ENCODE measurements at regions not wholly inside any gene's neighbourhood (a gene's known extent, or its start where the extent isn't known, plus 50 kb on each side); places are given as distances from the start of the nearest gene placed in this dataset.
A peak's percentile ranks its signal among the peaks of the same experiment; 100 is the strongest.
"Not testable (repeated sequence)": the region's sequence is repeated elsewhere in the genome, so short reads cannot be mapped to it uniquely, and the experiment has no call there.

- not testable (repeated sequence) for H3K4me1 ChIP-seq (ENCODE audit: low read length)
These were observed 194.3 kb upstream of the PZP start for GRCh38 chr12:9402432-9403040.

GRCh38 chr12:9396367-9396766 is 188.2 kb upstream of the PZP start:
- not testable (repeated sequence) for DNase-seq; H3K36me3 ChIP-seq (ENCODE audit: insufficient read depth, low read length)

More at GRCh38 chr12:9402432-9403040, 194.3 kb upstream of the PZP start:
- not testable (repeated sequence) for H3K4me3 ChIP-seq (ENCODE audit: low read length); H4K20me1 ChIP-seq (ENCODE audit: insufficient read depth, low read depth, low read length); H3K79me2 ChIP-seq (ENCODE audit: low read length); H2AFZ ChIP-seq (ENCODE audit: low read length); H3K9me2 ChIP-seq (replicated peaks; ENCODE audit: insufficient read depth, low read length); H3K27me3 ChIP-seq (ENCODE audit: low read length); DNase-seq; H3K27ac ChIP-seq (ENCODE audit: low read length); H3K36me3 ChIP-seq (ENCODE audit: insufficient read depth, low read length); H3K4me2 ChIP-seq (ENCODE audit: low read depth, low read length, poor library complexity, severe bottlenecking); H3K9ac ChIP-seq (ENCODE audit: low read length); H3K9me3 ChIP-seq (ENCODE audit: low read length)

GRCh38 chr12:9395220-9395619 is 187.0 kb upstream of the PZP start:
- not testable (repeated sequence) for H3K4me3 ChIP-seq (ENCODE audit: low read length); H3K27me3 ChIP-seq (ENCODE audit: low read length)

More at GRCh38 chr12:9396367-9396766, 188.2 kb upstream of the PZP start:
- H3K4me2 ChIP-seq (ENCODE audit: low read depth, low read length, poor library complexity, severe bottlenecking); H4K20me1 ChIP-seq (ENCODE audit: insufficient read depth, low read depth, low read length); H3K9ac ChIP-seq (ENCODE audit: low read length); H3K79me2 ChIP-seq (ENCODE audit: low read length); H3K9me3 ChIP-seq (ENCODE audit: low read length); H3K27ac ChIP-seq (ENCODE audit: low read length); H3K27me3 ChIP-seq (ENCODE audit: low read length); H2AFZ ChIP-seq (ENCODE audit: low read length); H3K9me2 ChIP-seq (replicated peaks; ENCODE audit: insufficient read depth, low read length); H3K4me1 ChIP-seq (ENCODE audit: low read length); H3K4me3 ChIP-seq (ENCODE audit: low read length): not testable (repeated sequence)

GRCh38 chr12:9392842-9393241 is 184.6 kb upstream of the PZP start:
- no peaks in the 10 kb centered on the region for H3K9me2 ChIP-seq (replicated peaks; ENCODE audit: insufficient read depth, low read length)
- no peak for DNase-seq
- peaks cover 15% of the 10 kb centered on the region for H3K4me1 ChIP-seq (ENCODE audit: low read length)
- H3K27ac ChIP-seq (ENCODE audit: low read length): no peak overlapping the region
- H3K36me3 ChIP-seq (ENCODE audit: insufficient read depth, low read length): no peaks in the 10 kb centered on the region
- no peaks in the 10 kb centered on the region for H3K27me3 ChIP-seq (ENCODE audit: low read length)
- H3K9ac ChIP-seq (ENCODE audit: low read length): no peak overlapping the region
- H3K4me3 ChIP-seq (ENCODE audit: low read length): no peak overlapping the region
- H4K20me1 ChIP-seq (ENCODE audit: insufficient read depth, low read depth, low read length): no peaks in the 10 kb centered on the region
- no peaks in the 10 kb centered on the region for H3K9me3 ChIP-seq (ENCODE audit: low read length)
- no peak overlapping the region for H2AFZ ChIP-seq (ENCODE audit: low read length)
- H3K79me2 ChIP-seq (ENCODE audit: low read length): no peaks in the 10 kb centered on the region
- no peak overlapping the region for H3K4me2 ChIP-seq (ENCODE audit: low read depth, low read length, poor library complexity, severe bottlenecking)

More at GRCh38 chr12:9395220-9395619, 187.0 kb upstream of the PZP start:
- not testable (repeated sequence) for H3K9ac ChIP-seq (ENCODE audit: low read length); H3K79me2 ChIP-seq (ENCODE audit: low read length); H3K4me2 ChIP-seq (ENCODE audit: low read depth, low read length, poor library complexity, severe bottlenecking); DNase-seq; H4K20me1 ChIP-seq (ENCODE audit: insufficient read depth, low read depth, low read length); H3K9me2 ChIP-seq (replicated peaks; ENCODE audit: insufficient read depth, low read length); H3K27ac ChIP-seq (ENCODE audit: low read length); H3K36me3 ChIP-seq (ENCODE audit: insufficient read depth, low read length); H2AFZ ChIP-seq (ENCODE audit: low read length); H3K4me1 ChIP-seq (ENCODE audit: low read length); H3K9me3 ChIP-seq (ENCODE audit: low read length)

- H3K79me2 ChIP-seq (ENCODE audit: low read length): no peaks in the 10 kb centered on the region
- H3K9me3 ChIP-seq (ENCODE audit: low read length): no peaks in the 10 kb centered on the region
- no peaks in the 10 kb centered on the region for H3K36me3 ChIP-seq (ENCODE audit: insufficient read depth, low read length)
- no peak overlapping the region for H3K4me3 ChIP-seq (ENCODE audit: low read length)
- no peaks in the 10 kb centered on the region for H3K9me2 ChIP-seq (replicated peaks; ENCODE audit: insufficient read depth, low read length)
- no peak overlapping the region for H3K27ac ChIP-seq (ENCODE audit: low read length)
- DNase-seq: no peak
- H3K9ac ChIP-seq (ENCODE audit: low read length): no peak overlapping the region
- H3K27me3 ChIP-seq (ENCODE audit: low read length): no peaks in the 10 kb centered on the region
- peaks cover 18% of the 10 kb centered on the region for H3K4me1 ChIP-seq (ENCODE audit: low read length)
- no peak overlapping the region for H3K4me2 ChIP-seq (ENCODE audit: low read depth, low read length, poor library complexity, severe bottlenecking)
- H4K20me1 ChIP-seq (ENCODE audit: insufficient read depth, low read depth, low read length): no peaks in the 10 kb centered on the region
- H2AFZ ChIP-seq (ENCODE audit: low read length): no peak overlapping the region
These were observed 183.6 kb upstream of the PZP start for GRCh38 chr12:9391815-9392214.

- no peak overlapping the region for H3K9ac ChIP-seq (ENCODE audit: low read length)
- no peaks in the 10 kb centered on the region for H3K79me2 ChIP-seq (ENCODE audit: low read length)
- H4K20me1 ChIP-seq (ENCODE audit: insufficient read depth, low read depth, low read length): no peaks in the 10 kb centered on the region
- no peak for DNase-seq
- H3K27ac ChIP-seq (ENCODE audit: low read length): no peak overlapping the region
- H3K9me2 ChIP-seq (replicated peaks; ENCODE audit: insufficient read depth, low read length): no peaks in the 10 kb centered on the region
- H3K4me3 ChIP-seq (ENCODE audit: low read length): no peak overlapping the region
- H3K27me3 ChIP-seq (ENCODE audit: low read length): no peaks in the 10 kb centered on the region
- no peak overlapping the region for H2AFZ ChIP-seq (ENCODE audit: low read length)
- no peaks in the 10 kb centered on the region for H3K36me3 ChIP-seq (ENCODE audit: insufficient read depth, low read length)
- H3K4me2 ChIP-seq (ENCODE audit: low read depth, low read length, poor library complexity, severe bottlenecking): no peak overlapping the region
- peaks cover 18% of the 10 kb centered on the region for H3K4me1 ChIP-seq (ENCODE audit: low read length)
- H3K9me3 ChIP-seq (ENCODE audit: low read length): no peaks in the 10 kb centered on the region
These were observed 182.6 kb upstream of the PZP start for GRCh38 chr12:9390761-9391160.

- Histone ChIP-seq H3K27me3 (ENCODE audit: low read length) (no peaks in the 10 kb centered on the region), H3K4me3 (ENCODE audit: low read length) (no peak overlapping the region), H2AFZ (ENCODE audit: low read length) (no peak overlapping the region), H3K9ac (ENCODE audit: low read length) (no peak overlapping the region), H3K9me3 (ENCODE audit: low read length) (no peaks in the 10 kb centered on the region), H3K4me1 (ENCODE audit: low read length) (peaks cover 18% of the 10 kb centered on the region), H3K9me2 (replicated peaks; ENCODE audit: insufficient read depth, low read length) (no peaks in the 10 kb centered on the region), H3K27ac (ENCODE audit: low read length) (no peak overlapping the region), H3K79me2 (ENCODE audit: low read length) (no peaks in the 10 kb centered on the region), H3K36me3 (ENCODE audit: insufficient read depth, low read length) (no peaks in the 10 kb centered on the region), H3K4me2 (ENCODE audit: low read depth, low read length, poor library complexity, severe bottlenecking) (no peak overlapping the region), H4K20me1 (ENCODE audit: insufficient read depth, low read depth, low read length) (no peaks in the 10 kb centered on the region)
- DNase-seq: no peak
These were observed 181.6 kb upstream of the PZP start for GRCh38 chr12:9389796-9390195.

- H3K36me3 ChIP-seq (ENCODE audit: insufficient read depth, low read length): no peaks in the 10 kb centered on the region
- no peaks in the 10 kb centered on the region for H3K27me3 ChIP-seq (ENCODE audit: low read length)
- DNase-seq: peak; percentile 58
- peak overlapping the region; percentile 5 for H3K4me2 ChIP-seq (ENCODE audit: low read depth, low read length, poor library complexity, severe bottlenecking)
- H3K4me3 ChIP-seq (ENCODE audit: low read length): no peak overlapping the region
- peaks cover 18% of the 10 kb centered on the region for H3K4me1 ChIP-seq (ENCODE audit: low read length)
- H3K27ac ChIP-seq (ENCODE audit: low read length): no peak overlapping the region
- no peak overlapping the region for H3K9ac ChIP-seq (ENCODE audit: low read length)
- H2AFZ ChIP-seq (ENCODE audit: low read length): no peak overlapping the region; the same call in 1 of the 2 replicates
- no peaks in the 10 kb centered on the region for H4K20me1 ChIP-seq (ENCODE audit: insufficient read depth, low read depth, low read length)
- H3K9me2 ChIP-seq (replicated peaks; ENCODE audit: insufficient read depth, low read length): no peaks in the 10 kb centered on the region
- H3K79me2 ChIP-seq (ENCODE audit: low read length): no peaks in the 10 kb centered on the region
- no peaks in the 10 kb centered on the region for H3K9me3 ChIP-seq (ENCODE audit: low read length)
These were observed 180.2 kb upstream of the PZP start for GRCh38 chr12:9388379-9388778.

- H3K4me1 ChIP-seq (ENCODE audit: low read length): peaks cover 15% of the 10 kb centered on the region
- no peak overlapping the region for H3K4me2 ChIP-seq (ENCODE audit: low read depth, low read length, poor library complexity, severe bottlenecking)
These were observed 179.3 kb upstream of the PZP start for GRCh38 chr12:9387450-9387849.

More at GRCh38 chr12:9387450-9387849, 179.3 kb upstream of the PZP start:
- Histone ChIP-seq H2AFZ (ENCODE audit: low read length) (no peak overlapping the region), H3K27ac (ENCODE audit: low read length) (no peak overlapping the region), H3K9me2 (replicated peaks; ENCODE audit: insufficient read depth, low read length) (no peaks in the 10 kb centered on the region), H3K4me3 (ENCODE audit: low read length) (no peak overlapping the region), H3K79me2 (ENCODE audit: low read length) (no peaks in the 10 kb centered on the region), H3K36me3 (ENCODE audit: insufficient read depth, low read length) (no peaks in the 10 kb centered on the region), H3K27me3 (ENCODE audit: low read length) (no peaks in the 10 kb centered on the region), H4K20me1 (ENCODE audit: insufficient read depth, low read depth, low read length) (no peaks in the 10 kb centered on the region), H3K9me3 (ENCODE audit: low read length) (no peaks in the 10 kb centered on the region), H3K9ac (ENCODE audit: low read length) (no peak overlapping the region)
- DNase-seq: peak; percentile 14

Data from Karpas-422 (cell line).